NCI-H187 treated with DMSO at 0.1 percent for 48 hours (cell line): ENCODE measurements at regions not wholly inside any gene's neighbourhood (a gene's known extent, or its start where the extent isn't known, plus 50 kb on each side); places are given as distances from the start of the nearest gene placed in this dataset.

Experiments used
- DNase-seq: peaks from one replicate; lab custom pipeline; 2025; lab: John Stamatoyannopoulos, UW

DNA sequence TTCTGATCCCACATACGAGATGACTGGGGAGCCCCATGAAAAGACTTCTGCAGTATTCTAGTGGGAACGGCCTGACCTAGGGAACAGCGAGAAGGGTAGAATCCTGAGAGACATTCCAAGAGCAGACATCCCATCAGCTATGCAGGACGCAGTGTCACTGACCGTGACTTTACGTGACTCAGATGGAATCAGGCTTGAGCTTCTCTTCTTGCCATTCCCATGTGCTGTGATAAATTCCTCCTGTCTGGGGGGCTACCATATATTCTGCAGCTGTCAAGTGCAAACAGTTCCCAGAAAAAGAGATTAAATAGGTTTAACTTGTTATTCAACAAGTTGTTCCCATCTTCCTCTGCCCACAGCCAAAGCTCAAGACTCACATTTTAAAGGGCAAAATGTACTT lies 73.1 kb upstream of the PDE1C start:
- DNase-seq = no peak

DNA sequence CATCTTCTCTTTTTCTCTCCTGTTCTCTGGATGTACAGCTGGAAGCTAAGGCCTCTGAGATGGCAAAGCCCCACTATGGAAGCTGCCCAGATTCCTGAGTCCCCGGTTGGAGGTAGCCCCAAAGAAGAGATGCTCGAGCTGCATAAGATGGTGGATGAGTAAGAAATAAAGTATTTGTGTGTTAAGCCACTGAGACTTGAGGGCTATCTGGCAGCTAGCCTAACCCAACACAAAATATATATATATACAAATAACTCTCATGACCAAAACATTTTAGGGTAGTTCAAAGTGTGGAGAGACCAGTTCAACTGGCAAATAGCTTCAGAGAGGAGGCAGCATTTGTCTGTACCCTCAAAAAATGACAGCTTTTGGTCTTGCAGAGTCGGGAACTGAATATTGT lies 72.4 kb upstream of the PDE1C start:
- DNase-seq = no peak

DNA sequence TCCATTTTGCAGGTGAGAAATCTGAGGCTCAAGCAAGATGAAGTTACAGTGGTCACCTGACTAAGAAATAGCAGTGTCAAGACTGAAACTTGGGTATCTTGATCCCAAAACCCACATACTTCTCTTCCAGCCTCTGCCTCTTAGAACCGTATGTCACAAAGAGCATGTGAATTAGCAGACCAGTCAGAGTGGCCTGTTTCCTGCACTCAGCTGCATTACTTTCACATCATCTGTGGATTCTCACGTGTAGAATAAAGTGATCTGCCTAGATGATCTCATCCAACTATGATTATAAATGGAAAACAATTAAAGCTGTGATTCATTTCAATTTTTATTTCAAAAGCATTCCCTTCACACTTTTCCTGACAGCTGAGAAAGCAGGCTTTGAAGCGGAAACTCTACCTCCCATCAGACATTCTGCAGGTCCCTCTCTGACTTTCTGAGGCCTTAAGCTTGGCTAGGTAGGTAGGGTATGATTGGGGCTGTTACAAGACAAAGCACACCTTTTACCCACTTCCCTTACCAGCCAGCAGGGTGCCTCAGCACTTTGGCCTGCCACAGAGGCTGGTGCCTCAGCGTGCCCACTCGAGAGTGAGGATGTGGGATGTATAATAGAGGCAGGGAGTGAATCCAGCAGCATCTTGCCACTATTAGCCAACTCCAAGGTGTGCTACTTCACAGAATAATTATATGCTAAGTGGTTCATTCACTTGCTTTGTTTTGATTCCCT lies 70.2 kb upstream of the PDE1C start:
- DNase-seq = no peak

DNA sequence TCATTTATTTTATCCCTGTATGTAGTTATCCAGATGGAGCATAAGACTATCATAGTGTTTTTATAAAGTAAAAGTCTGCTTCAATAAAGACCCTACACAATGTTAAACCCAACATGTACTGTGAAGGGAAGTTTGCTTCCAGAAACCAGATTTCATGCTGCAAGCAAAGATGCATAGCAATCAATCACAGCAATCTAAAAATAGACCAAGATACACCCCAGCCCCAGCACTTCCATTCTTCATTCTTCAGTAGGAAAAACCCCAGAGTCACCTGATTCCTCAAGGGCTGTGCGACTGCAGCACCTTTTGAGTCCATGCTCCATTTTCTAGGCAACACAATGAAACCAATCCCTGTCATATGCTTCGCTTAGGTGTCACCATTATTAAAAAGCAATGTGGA lies 66.9 kb upstream of the PDE1C start:
- no peak for DNase-seq

DNA sequence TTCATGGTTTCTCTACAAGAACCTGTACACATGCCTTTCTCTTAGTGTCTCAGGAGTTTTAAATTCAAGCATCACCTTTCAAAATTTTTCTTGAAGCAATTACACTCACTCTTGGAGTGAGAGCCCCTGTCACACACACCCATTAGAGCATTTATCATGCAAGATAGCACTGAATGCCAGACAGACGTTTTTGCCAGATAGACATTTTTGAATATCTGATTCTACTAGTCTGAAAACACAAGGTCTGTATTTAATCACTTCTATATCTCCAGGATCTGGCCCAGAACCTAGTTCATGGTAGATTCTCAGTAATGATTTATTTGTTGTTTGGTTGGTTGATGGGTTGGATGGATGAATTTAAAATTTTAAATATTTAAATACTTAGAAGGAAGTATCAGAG lies 60.9 kb upstream of the PDE1C start:
- DNase-seq = no peak

DNA sequence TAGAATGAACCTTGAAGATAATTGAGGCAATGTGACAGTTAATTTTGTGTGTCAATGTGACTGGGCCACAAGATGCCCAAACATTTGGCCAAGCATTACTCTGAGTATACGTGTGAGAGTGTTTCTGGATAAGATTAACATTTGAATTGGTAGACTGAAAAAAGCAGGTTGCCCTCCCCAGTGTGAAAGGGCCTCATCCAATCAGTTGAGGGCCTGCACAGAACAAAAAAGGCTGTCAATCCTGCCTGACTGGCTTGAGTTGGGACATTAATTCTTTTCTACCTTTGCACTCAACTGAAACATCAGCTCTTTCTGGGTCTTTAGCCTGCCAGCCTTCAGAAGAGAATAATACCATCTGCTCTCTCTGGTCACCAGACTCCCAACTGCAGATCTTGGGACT lies 56.6 kb upstream of the PDE1C start:
- no peak for DNase-seq
